HG03520 (cell line): ENCODE measurements at regions not wholly inside any gene's neighbourhood (a gene's known extent, or its start where the extent isn't known, plus 50 kb on each side); places are given as distances from the start of the nearest gene placed in this dataset.
A peak's percentile ranks its signal among the peaks of the same experiment; 100 is the strongest.
"Not testable (repeated sequence)": the region's sequence is repeated elsewhere in the genome, so short reads cannot be mapped to it uniquely, and the experiment has no call there.

Experiments used
- ATAC-seq: cut with Tn5 transposase; IDR thresholded peaks from one replicate; pipeline ENCODE4 v1.9.1; 2021; ENCODE audit warnings: mild to moderate bottlenecking, moderate library complexity; ENCODE audit not compliant: unreplicated experiment

DNA sequence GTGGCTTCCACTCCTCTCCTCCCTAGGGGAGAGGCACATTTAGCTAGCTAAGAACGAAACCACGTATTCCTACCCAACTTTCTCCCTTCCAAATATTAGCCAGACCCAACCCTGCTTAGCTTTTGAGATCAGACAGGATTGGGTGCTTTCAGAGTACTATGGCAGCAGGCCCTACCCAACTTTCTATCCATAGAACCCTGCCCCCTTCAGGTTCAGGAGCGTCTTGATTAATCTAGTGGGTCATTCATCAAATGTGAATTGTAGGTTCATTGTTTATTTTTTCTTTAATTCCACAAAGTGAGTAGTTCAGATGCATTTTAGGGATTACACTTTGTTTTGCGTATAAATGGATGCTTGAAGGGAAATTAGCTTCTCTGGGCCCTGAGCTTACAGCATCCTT is 188.3 kb downstream of the MIB1 start:
- ATAC-seq = no peak

DNA sequence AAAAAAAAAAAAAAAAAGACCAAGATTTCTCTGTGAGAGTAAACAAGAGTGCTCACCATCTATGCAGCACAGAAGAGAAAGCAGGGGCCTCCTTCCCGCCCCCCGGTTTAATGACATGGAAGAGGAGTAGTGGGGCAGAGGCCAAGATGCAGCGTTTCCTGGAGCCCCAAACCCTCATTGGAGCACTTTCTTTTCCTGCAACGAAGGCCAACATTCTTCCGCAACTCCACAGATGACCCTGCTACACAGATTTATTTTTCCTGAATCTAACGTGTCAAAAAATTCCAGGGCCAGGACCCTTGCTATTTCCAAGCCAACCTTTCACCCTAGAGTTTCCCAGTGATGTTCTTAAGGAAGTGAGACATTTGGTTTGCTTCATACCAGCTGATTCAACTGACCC is 189.6 kb downstream of the MIB1 start:
- ATAC-seq = no peak

GRCh38 chr18:21933931-21934765 is 193.6 kb downstream of the MIB1 start:
- no peak for ATAC-seq

DNA sequence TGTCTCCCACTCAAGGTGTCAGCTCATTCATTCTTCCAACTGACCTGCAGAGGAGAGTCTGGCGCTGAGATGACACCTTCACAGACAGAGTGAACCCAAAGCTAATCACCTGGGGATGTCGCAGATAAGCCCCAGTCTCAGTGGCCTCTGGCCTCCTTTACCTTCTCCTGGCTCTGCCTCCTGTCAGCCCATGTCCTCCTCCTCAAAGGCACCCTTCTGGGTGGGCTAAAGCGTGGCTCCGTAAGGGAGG is 194.1 kb downstream of the MIB1 start:
- ATAC-seq = no peak

DNA sequence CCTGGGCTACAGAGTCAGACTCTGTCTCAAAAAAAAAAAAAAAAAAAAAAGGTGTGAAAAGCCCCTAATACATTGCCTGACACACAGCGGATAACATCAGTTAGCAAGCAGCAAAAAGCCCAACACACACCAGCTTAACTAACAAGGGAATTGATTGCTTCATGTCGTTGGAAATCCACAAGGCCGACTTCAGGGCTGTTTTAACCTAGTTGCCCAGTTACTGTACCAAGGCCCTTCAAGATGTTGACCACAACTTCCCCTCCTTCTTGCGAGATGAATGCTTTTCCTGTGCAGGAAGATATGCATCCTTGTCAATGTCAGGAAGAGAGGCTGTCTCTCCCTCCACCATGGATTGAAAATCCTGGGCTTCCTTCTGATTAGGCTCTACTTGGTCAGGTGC is 202.9 kb downstream of the MIB1 start:
- ATAC-seq = no peak

- ATAC-seq = no peak
Observed at GRCh38 chr18:21949326-21950015, 208.9 kb downstream of the MIB1 start.

GRCh38 chr18:21955757-21956652 is 213.4 kb upstream of the GATA6 start:
- ATAC-seq = peak; percentile 94

- ATAC-seq = no peak
Observed at GRCh38 chr18:21958263-21958662, 211.1 kb upstream of the GATA6 start.

GRCh38 chr18:21958707-21959450 is 210.5 kb upstream of the GATA6 start:
- no peak for ATAC-seq

DNA sequence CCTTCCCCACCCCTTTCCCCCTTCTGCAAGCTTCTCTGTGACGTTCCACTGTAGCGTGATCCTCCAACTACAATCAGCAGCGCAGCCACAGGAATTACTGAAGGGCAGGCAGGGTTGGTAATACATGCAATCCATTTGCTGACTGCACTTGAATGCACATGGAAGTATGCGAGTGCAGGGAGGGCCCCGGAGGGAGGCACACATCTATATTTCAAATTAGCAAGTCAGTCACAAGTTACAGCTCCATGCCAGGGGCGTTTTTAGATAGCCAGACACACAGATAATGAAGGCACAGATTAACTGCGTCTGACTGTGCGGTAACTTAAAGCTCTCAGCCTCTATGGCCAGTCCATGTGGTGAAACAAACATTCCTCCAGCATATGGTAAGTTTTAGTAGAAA is 209.2 kb upstream of the GATA6 start:
- ATAC-seq = no peak

DNA sequence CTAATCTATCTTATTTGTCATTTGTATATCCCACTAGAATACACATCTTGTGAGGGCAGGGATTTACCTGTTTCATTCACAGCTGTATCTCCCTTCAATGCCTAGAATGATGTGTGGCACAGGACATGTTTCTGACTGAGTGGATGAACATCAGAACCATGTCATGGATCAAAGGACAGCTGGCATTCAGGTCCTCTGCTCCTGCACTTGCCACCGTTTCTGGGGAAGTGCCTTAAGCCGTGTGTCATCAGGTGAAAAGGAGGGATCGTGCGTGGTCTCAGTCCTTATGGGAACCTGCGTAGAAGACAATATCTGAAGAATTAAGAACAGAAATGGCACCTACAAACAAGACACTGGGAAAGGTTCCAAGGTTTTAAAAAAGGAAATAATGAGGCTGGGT is 206.1 kb upstream of the GATA6 start:
- ATAC-seq = no peak

GRCh38 chr18:21968338-21968737 is 201.1 kb upstream of the GATA6 start:
- ATAC-seq = no peak

- ATAC-seq = no peak
Observed at GRCh38 chr18:21972281-21972680, 197.1 kb upstream of the GATA6 start.

- not testable (repeated sequence) for ATAC-seq
Observed at GRCh38 chr18:21975954-21976353, 193.4 kb upstream of the GATA6 start.

GRCh38 chr18:21978546-21979170 is 190.7 kb upstream of the GATA6 start:
- ATAC-seq = no peak

DNA sequence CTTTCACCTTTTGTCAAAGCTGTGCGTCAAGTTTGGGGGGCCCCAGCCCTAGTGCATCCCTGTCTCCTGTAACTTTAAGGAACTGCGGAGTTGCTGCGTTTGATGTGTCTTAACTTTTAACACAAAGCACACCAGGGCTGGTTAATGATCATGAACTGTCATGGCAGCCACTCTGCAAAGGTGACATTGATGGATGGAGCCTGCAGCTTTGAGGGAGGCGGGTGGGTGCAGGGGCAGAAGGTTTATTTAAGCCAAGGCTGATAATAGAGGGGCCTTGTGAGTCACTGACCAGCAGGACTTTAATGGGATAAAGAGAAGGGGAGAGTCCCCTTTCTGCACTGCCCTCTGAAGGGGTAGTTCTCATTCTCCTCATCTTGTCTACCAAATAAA is 190.2 kb upstream of the GATA6 start:
- no peak for ATAC-seq

GRCh38 chr18:21979759-21980158 is 189.6 kb upstream of the GATA6 start:
- no peak for ATAC-seq

DNA sequence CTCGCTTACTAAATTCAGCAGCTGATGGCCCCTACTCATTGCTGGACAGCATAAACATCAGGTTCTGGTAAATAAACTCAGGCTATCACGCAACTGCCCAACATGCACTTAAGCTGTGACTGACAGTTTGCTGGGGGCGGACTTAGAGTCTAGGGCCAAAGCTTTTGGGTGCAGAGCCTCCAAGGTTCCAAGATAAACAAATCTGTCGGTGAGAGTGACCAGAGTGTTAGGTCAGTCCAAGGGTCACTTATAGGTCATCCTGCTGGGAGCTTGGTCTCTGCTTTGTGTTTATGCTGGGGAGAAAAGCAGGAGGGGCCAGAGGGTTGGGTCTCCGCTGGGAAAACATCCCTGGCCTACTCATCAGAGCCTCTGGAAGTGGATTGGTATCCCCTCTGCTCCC is 188.6 kb upstream of the GATA6 start:
- no peak for ATAC-seq

GRCh38 chr18:21981489-21981888 is 187.9 kb upstream of the GATA6 start:
- ATAC-seq = not testable (repeated sequence)

DNA sequence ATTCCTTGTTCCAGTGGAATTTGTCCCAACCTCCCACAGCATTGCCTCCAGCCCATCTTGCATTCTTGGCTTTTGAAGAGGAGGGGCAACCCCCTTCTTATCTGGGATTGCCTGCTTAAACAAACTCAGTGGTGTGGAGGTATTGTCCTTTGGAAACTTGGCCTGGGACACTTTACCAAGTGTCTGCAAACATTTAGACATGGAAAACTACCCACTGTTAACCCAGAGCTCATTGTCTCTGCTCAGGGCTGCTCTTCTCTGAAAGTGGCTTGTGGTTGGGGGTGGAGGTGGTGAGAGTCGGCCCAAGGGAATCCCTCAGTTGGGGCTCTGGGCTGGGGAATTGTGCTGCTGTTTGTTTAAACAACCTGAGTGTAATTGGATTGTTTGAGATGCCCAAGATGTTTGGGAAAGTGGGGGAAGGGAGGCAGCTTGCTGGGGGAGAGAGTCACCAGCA is 178.3 kb upstream of the GATA6 start:
- ATAC-seq = no peak
